LNCaP clone FGC (cell line): ENCODE measurements at regions not wholly inside any gene's neighbourhood (a gene's known extent, or its start where the extent isn't known, plus 50 kb on each side); places are given as distances from the start of the nearest gene placed in this dataset.
"Not testable (repeated sequence)": the region's sequence is repeated elsewhere in the genome, so short reads cannot be mapped to it uniquely, and the experiment has no call there.

Experiments
- DNase-seq: peaks from one replicate; pipeline ENCODE4 v3.0.0-alpha.2; 2011; ENCODE audit warnings: low read depth
- H3K4me3 ChIP-seq: 2 replicates; pipeline ENCODE4 v1.5.1; 2011; ENCODE audit warnings: mild to moderate bottlenecking, low read depth, low read length, control low read depth
- TF ChIP-seq, protein P1 (sequence below): IDR thresholded peaks from 2 replicates; pipeline ENCODE4 v1.5.1; 2012; ENCODE audit warnings: mild to moderate bottlenecking; ENCODE audit not compliant: control insufficient read depth, insufficient read depth; ENCODE audit errors: extremely low read depth

DNA sequence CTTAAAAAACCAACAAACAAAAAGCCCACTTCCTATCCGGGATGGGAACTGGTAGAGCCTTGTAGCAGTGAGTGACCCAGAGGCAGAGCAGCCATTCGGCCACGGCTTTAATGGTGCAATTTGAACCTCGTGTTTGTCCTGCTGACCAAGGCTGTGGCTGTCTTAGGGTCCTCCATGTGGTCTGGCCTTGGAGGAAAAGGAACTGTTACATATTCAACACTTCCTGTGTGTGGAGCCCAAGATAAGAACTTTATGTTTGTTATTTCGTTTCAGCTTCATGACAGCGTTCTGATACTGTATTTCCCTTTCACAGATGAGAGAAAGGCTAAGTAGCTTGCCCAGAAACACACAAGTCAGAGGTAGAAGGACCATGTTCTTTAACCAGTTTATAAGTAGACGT, 269.8 kb downstream of the SV2B start:
- no peak overlapping the region for H3K4me3 ChIP-seq
- no peak for DNase-seq
- TF ChIP-seq, protein P1, sequence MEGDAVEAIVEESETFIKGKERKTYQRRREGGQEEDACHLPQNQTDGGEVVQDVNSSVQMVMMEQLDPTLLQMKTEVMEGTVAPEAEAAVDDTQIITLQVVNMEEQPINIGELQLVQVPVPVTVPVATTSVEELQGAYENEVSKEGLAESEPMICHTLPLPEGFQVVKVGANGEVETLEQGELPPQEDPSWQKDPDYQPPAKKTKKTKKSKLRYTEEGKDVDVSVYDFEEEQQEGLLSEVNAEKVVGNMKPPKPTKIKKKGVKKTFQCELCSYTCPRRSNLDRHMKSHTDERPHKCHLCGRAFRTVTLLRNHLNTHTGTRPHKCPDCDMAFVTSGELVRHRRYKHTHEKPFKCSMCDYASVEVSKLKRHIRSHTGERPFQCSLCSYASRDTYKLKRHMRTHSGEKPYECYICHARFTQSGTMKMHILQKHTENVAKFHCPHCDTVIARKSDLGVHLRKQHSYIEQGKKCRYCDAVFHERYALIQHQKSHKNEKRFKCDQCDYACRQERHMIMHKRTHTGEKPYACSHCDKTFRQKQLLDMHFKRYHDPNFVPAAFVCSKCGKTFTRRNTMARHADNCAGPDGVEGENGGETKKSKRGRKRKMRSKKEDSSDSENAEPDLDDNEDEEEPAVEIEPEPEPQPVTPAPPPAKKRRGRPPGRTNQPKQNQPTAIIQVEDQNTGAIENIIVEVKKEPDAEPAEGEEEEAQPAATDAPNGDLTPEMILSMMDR = no peak

DNA sequence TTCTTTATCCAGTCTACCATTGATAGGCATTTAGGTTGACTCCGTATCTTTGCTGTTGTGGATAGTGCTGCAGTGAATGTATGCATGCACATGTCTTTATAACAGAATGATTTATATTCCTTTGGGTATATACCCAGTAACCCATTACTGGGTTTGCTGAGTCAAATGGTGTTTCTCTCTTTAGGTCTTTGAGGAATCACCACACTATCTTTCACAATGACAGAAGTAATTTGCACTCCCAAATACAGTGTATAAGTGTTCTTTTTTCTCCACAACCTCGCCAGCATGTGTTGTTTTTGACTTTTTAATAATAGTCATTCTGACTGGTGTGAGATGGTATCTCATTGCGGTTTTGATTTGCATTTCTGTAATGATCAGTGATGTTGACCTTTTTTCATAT, 271.3 kb downstream of the SV2B start:
- H3K4me3 ChIP-seq, DNase-seq: not testable (repeated sequence)

- H3K4me3 ChIP-seq = no peak overlapping the region
- TF ChIP-seq, protein P1 = no peak
- no peak for DNase-seq
Observed at GRCh38 chr15:91374336-91374735, 274.3 kb downstream of the SV2B start.

GRCh38 chr15:91376038-91376437, 276.0 kb downstream of the SV2B start:
- no peak for DNase-seq
- TF ChIP-seq, protein P1 = no peak
- H3K4me3 ChIP-seq = no peak overlapping the region

DNA sequence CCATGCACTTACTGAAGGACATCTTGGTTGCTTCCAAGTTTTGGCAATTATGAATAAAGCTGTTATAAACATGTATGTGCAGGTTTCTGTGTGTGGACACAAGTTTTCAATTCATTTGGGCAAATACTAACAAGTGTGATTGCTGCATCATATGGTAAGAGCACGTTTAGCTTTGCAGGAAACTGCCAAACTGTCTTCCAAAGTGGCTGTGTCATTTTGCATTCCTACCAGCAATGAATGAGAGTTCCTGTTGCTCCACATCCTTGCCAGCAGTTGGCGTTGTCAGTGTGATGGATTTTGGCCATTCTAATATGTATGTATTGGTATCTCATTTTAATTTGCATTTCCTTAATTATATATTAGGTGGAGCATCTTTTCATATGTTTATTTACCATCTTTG, 280.1 kb downstream of the SV2B start:
- DNase-seq = no peak

GRCh38 chr15:91383532-91383931, 283.5 kb downstream of the SV2B start:
- TF ChIP-seq, protein P1 = no peak
- DNase-seq = no peak
- no peak overlapping the region for H3K4me3 ChIP-seq

More for the DNA sequence above, 280.1 kb downstream of the SV2B start:
- TF ChIP-seq, protein P1 = no peak
- no peak overlapping the region for H3K4me3 ChIP-seq

DNA sequence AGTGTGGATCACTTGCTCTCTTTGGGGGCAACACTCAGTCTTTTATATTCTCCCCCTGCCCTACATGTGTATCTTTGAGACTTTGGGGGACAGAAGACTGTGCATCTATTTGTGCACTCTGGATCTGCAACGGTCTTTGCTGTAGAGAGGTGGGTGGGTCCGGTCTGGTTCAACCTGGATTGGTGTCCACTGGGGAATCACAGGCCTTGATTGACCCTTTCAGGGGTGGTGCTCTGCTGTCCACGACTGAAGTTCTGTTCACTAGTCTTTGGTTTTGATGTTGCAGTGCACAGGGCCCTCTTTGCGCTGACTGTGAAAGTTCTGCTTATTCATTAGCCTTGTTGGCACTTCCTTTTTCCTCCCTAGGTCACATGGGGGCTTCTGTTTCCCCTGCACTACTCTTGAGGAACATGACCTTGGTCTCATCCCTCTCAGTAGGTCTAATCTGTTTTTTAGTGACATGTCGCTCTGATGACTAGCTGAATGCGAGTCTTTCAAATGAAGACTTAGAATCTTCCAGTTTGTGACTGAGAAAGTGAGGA, 284.2 kb downstream of the SV2B start:
- TF ChIP-seq, protein P1 = no peak

More for the DNA sequence above, 284.2 kb downstream of the SV2B start:
- no peak overlapping the region for H3K4me3 ChIP-seq
- no peak for DNase-seq
